GM21619 (cell line): ENCODE measurements at regions not wholly inside any gene's neighbourhood (a gene's known extent, or its start where the extent isn't known, plus 50 kb on each side); places are given as distances from the start of the nearest gene placed in this dataset.
A peak's percentile ranks its signal among the peaks of the same experiment; 100 is the strongest.

Source experiments
- ATAC-seq: cut with Tn5 transposase; IDR thresholded peaks from one replicate; pipeline ENCODE4 v1.9.1; 2021; ENCODE audit not compliant: unreplicated experiment

- no peak for ATAC-seq
These were observed 61.3 kb upstream of the NFKB1 start for GRCh38 chr4:102439812-102440211.

GRCh38 chr4:102440498-102440897, 60.7 kb upstream of the NFKB1 start:
- ATAC-seq: no peak

- ATAC-seq: no peak
These were observed 58.9 kb upstream of the NFKB1 start for GRCh38 chr4:102441978-102442911.

GRCh38 chr4:102444752-102445151, 56.4 kb upstream of the NFKB1 start:
- no peak for ATAC-seq

GRCh38 chr4:102445213-102445612, 55.9 kb upstream of the NFKB1 start:
- ATAC-seq: no peak

GRCh38 chr4:102447413-102447812, 53.7 kb upstream of the NFKB1 start:
- ATAC-seq: peak; percentile 62

GRCh38 chr4:102449751-102450352, 51.3 kb upstream of the NFKB1 start:
- ATAC-seq: peak; percentile 73

GRCh38 chr4:102451266-102451665, 49.9 kb upstream of the NFKB1 start:
- ATAC-seq: no peak
